GM04504 (cell line): ENCODE measurements at regions not wholly inside any gene's neighbourhood (a gene's known extent, or its start where the extent isn't known, plus 50 kb on each side); places are given as distances from the start of the nearest gene placed in this dataset.
A peak's percentile ranks its signal among the peaks of the same experiment; 100 is the strongest.

Source experiments
- DNase-seq: peaks from one replicate; pipeline ENCODE4 v3.0.0-alpha.2; 2012; ENCODE audit warnings: low read depth

GRCh38 chr5:87872986-87873385, 395.7 kb downstream of the TMEM161B start:
- no peak for DNase-seq

- no peak for DNase-seq
Measured at GRCh38 chr5:87868792-87869191, 399.9 kb downstream of the TMEM161B start.

GRCh38 chr5:87867281-87867680, 401.4 kb downstream of the TMEM161B start:
- no peak for DNase-seq

- no peak for DNase-seq
Measured at GRCh38 chr5:87853541-87853940, 415.1 kb downstream of the TMEM161B start.

GRCh38 chr5:87851603-87852002, 417.0 kb downstream of the TMEM161B start:
- DNase-seq: no peak

GRCh38 chr5:87850843-87851242, 417.8 kb downstream of the TMEM161B start:
- DNase-seq: no peak

GRCh38 chr5:87845734-87846133, 422.9 kb downstream of the TMEM161B start:
- no peak for DNase-seq

- DNase-seq: no peak
Measured at GRCh38 chr5:87844866-87845265, 423.8 kb downstream of the TMEM161B start.

GRCh38 chr5:87844449-87844848, 424.2 kb downstream of the TMEM161B start:
- DNase-seq: no peak

GRCh38 chr5:87836696-87837095, 424.0 kb upstream of the CCNH start:
- DNase-seq: no peak

- DNase-seq: no peak
Measured at GRCh38 chr5:87831499-87831898, 418.8 kb upstream of the CCNH start.

- peak; percentile 63 for DNase-seq
Measured at GRCh38 chr5:87829217-87829551, 416.5 kb upstream of the CCNH start.

- no peak for DNase-seq
Measured at GRCh38 chr5:87828545-87829216, 416.0 kb upstream of the CCNH start.

- DNase-seq: peak; percentile 53
Measured at GRCh38 chr5:87827539-87827938, 414.8 kb upstream of the CCNH start.

GRCh38 chr5:87826507-87826906, 413.8 kb upstream of the CCNH start:
- no peak for DNase-seq

GRCh38 chr5:87825583-87825982, 412.9 kb upstream of the CCNH start:
- no peak for DNase-seq

GRCh38 chr5:87807783-87808182, 395.1 kb upstream of the CCNH start:
- DNase-seq: no peak

GRCh38 chr5:87803352-87803751, 390.6 kb upstream of the CCNH start:
- DNase-seq: no peak

- no peak for DNase-seq
Measured at GRCh38 chr5:87791869-87792268, 379.1 kb upstream of the CCNH start.

GRCh38 chr5:87788416-87788815, 375.7 kb upstream of the CCNH start:
- no peak for DNase-seq

- no peak for DNase-seq
Measured at GRCh38 chr5:87787625-87788256, 375.0 kb upstream of the CCNH start.

- no peak for DNase-seq
Measured at GRCh38 chr5:87787086-87787485, 374.4 kb upstream of the CCNH start.

GRCh38 chr5:87786471-87786870, 373.7 kb upstream of the CCNH start:
- no peak for DNase-seq
